ENCODE measurements at regions not wholly inside any gene's neighbourhood (a gene's known extent, or its start where the extent isn't known, plus 50 kb on each side); places are given as distances from the start of the nearest gene placed in this dataset.
"Not testable (repeated sequence)": the region's sequence is repeated elsewhere in the genome, so short reads cannot be mapped to it uniquely, and the experiment has no call there.

GRCh38 chr3:20484126-20484525, 298.1 kb upstream of the SGO1 start:
- no peak for TF ChIP-seq CTCF (IDR thresholded peaks at IDR 0.05; ENCODE audit: low read depth, low read length, missing control alignments)
- no peak overlapping the region for H3K4me3 ChIP-seq (replicated peaks; ENCODE audit: low read depth, low read length)
- no peak for DNase-seq (ENCODE audit: extremely low read depth, low read depth)

GRCh38 chr3:20482350-20482749, 296.3 kb upstream of the SGO1 start:
- no peak for TF ChIP-seq CTCF (IDR thresholded peaks at IDR 0.05; ENCODE audit: low read depth, low read length, missing control alignments)
- H3K4me3 ChIP-seq (replicated peaks; ENCODE audit: low read depth, low read length): no peak overlapping the region
- no peak for DNase-seq (ENCODE audit: extremely low read depth, low read depth)

GRCh38 chr3:20480786-20481365, 294.9 kb upstream of the SGO1 start:
- DNase-seq (ENCODE audit: extremely low read depth, low read depth): no peak
- no peak overlapping the region for H3K4me3 ChIP-seq (replicated peaks; ENCODE audit: low read depth, low read length)
- no peak for TF ChIP-seq CTCF (IDR thresholded peaks at IDR 0.05; ENCODE audit: low read depth, low read length, missing control alignments)

GRCh38 chr3:20478436-20478835, 292.4 kb upstream of the SGO1 start:
- no peak for DNase-seq (ENCODE audit: extremely low read depth, low read depth)
- no peak for TF ChIP-seq CTCF (IDR thresholded peaks at IDR 0.05; ENCODE audit: low read depth, low read length, missing control alignments)
- H3K4me3 ChIP-seq (replicated peaks; ENCODE audit: low read depth, low read length): no peak overlapping the region

- not testable (repeated sequence) for DNase-seq (ENCODE audit: extremely low read depth, low read depth); H3K4me3 ChIP-seq (replicated peaks; ENCODE audit: low read depth, low read length)
Measured at GRCh38 chr3:20464237-20464636, 278.2 kb upstream of the SGO1 start.

- no peak for DNase-seq (ENCODE audit: extremely low read depth, low read depth)
- H3K4me3 ChIP-seq (replicated peaks; ENCODE audit: low read depth, low read length): no peak overlapping the region
- no peak for TF ChIP-seq CTCF (IDR thresholded peaks at IDR 0.05; ENCODE audit: low read depth, low read length, missing control alignments)
Measured at GRCh38 chr3:20462723-20463122, 276.7 kb upstream of the SGO1 start.

GRCh38 chr3:20462226-20462625, 276.2 kb upstream of the SGO1 start:
- DNase-seq (ENCODE audit: extremely low read depth, low read depth): no peak
- no peak for TF ChIP-seq CTCF (IDR thresholded peaks at IDR 0.05; ENCODE audit: low read depth, low read length, missing control alignments)
- H3K4me3 ChIP-seq (replicated peaks; ENCODE audit: low read depth, low read length): no peak overlapping the region

All from HFF-Myc (cell line).